H1 (cell line): ENCODE measurements at regions not wholly inside any gene's neighbourhood (a gene's known extent, or its start where the extent isn't known, plus 50 kb on each side); places are given as distances from the start of the nearest gene placed in this dataset.

ENCODE experiments used
- CTCF ChIA-PET: fragments of 300-600 bp; sonication (Branson Sonifier 250); formaldehyde crosslinking; loops from one replicate; lab custom pipeline; 2021; ENCODE audit not compliant: partially characterized antibody; lab: Charles Lee
- POLR2A ChIA-PET: fragments of 300-600 bp; sonication (Branson Sonifier 250); formaldehyde crosslinking; loops from one replicate; lab custom pipeline; 2021; ENCODE audit warnings: inconsistent platforms; ENCODE audit not compliant: partially characterized antibody; lab: Charles Lee
- DNase-seq, 2 experiments: peaks; one replicate each; pipeline versions ENCODE4 v3.0.0 to v3.0.0-alpha.2; 2010 to 2022; ENCODE audit warnings: low spot score in 2 of 2, low read depth in 1 of 2, mixed read lengths in 1 of 2
- FAIRE-seq: peaks from 2 replicates; lab custom pipeline; 2011; peaks lifted over from hg19 to GRCh38; lab: Jason Lieb, UNC
- H2AFZ ChIP-seq: 2 replicates; pipeline ENCODE4 v1.8.1; 2012; ENCODE audit warnings: low read length, inconsistent platforms
- H2AK5ac ChIP-seq: 2 replicates; pipeline ENCODE4 v1.6.1; 2013; ENCODE audit warnings: low read depth, low read length
- H2BK120ac ChIP-seq: replicated peaks from 2 replicates; pipeline ENCODE3; 2013; ENCODE audit warnings: low read depth, low read length, inconsistent platforms
- H2BK12ac ChIP-seq: 2 replicates; pipeline ENCODE4 v1.6.1; 2013; ENCODE audit warnings: low read depth, low read length
- H2BK15ac ChIP-seq: 2 replicates; pipeline ENCODE4 v1.6.1; 2013; ENCODE audit warnings: low read length
- H2BK20ac ChIP-seq: 2 replicates; pipeline ENCODE4 v1.6.1; 2013; ENCODE audit warnings: low read length
- H2BK5ac ChIP-seq: 2 replicates; pipeline ENCODE4 v1.6.1; 2013; ENCODE audit warnings: low read depth, low read length
- H3K14ac ChIP-seq: 2 replicates; pipeline ENCODE4 v1.6.1; 2013; ENCODE audit warnings: inconsistent platforms; ENCODE audit not compliant: insufficient read length
- H3K18ac ChIP-seq: 2 replicates; pipeline ENCODE4 v1.6.1; 2013; ENCODE audit warnings: low read length; ENCODE audit errors: extremely low read depth
- H3K23ac ChIP-seq: 2 replicates; pipeline ENCODE4 v1.6.1; 2013; ENCODE audit warnings: inconsistent platforms; ENCODE audit not compliant: insufficient read length
- H3K23me2 ChIP-seq: 2 replicates; pipeline ENCODE4 v1.6.1; 2013; ENCODE audit warnings: low read depth, low read length
- H3K27ac ChIP-seq: 2 replicates; pipeline ENCODE4 v1.6.1; 2011; ENCODE audit warnings: low read depth, low read length, inconsistent platforms
- H3K27me3 ChIP-seq, 4 experiments: replicated peaks in 1 of 4; 1 replicate in 1 of 4; 2 replicates in 3 of 4; pipeline versions ENCODE4 v1.6.1 to v1.8.1; 2011 to 2013; ENCODE audit warnings: low read length in 3 of 4, mild to moderate bottlenecking in 3 of 4, inconsistent platforms in 2 of 4, mixed read lengths in 2 of 4, moderate library complexity in 1 of 4; ENCODE audit not compliant: control insufficient read depth in 3 of 4, insufficient read depth in 3 of 4; ENCODE audit errors: extremely low read depth in 1 of 4
- H3K36me3 ChIP-seq, 4 experiments: 2 replicates each; pipeline versions ENCODE4 v1.6.1 to v1.8.1; 2011 to 2013; ENCODE audit warnings: mild to moderate bottlenecking in 4 of 4, low read length in 3 of 4, moderate library complexity in 2 of 4, control low read depth in 1 of 4, inconsistent platforms in 1 of 4; ENCODE audit not compliant: insufficient read depth in 4 of 4, control insufficient read depth in 2 of 4
- H3K4ac ChIP-seq: replicated peaks from 2 replicates; pipeline ENCODE3; 2013; ENCODE audit warnings: low read length, low read depth, mixed read lengths, inconsistent platforms; ENCODE audit not compliant: insufficient read length
- H3K4me1 ChIP-seq, 4 experiments: replicated peaks in 1 of 4; 1 replicate in 1 of 4; 2 replicates in 3 of 4; pipeline versions ENCODE4 v1.6.1 to v1.8.1; 2011 to 2013; ENCODE audit warnings: low read length in 3 of 4, inconsistent platforms in 2 of 4, mixed read lengths in 1 of 4; ENCODE audit not compliant: insufficient read depth in 4 of 4, control insufficient read depth in 3 of 4
- H3K4me2 ChIP-seq, 2 experiments: 2 replicates each; pipeline versions ENCODE4 v1.6.1 to v1.8.1; 2011 to 2013; ENCODE audit warnings: low read depth in 2 of 2, low read length in 2 of 2, control low read depth in 1 of 2, inconsistent platforms in 1 of 2, mild to moderate bottlenecking in 1 of 2; ENCODE audit not compliant: insufficient read depth in 1 of 2
- H3K4me3 ChIP-seq, 4 experiments: fragments of 200-600, 300-600 bp in 1 of 4; sonication (generic), shearing (Covaris generic), sonication (Bioruptor Twin) in 1 of 4; 2 replicates each; pipeline versions ENCODE4 v1.5.1 to v1.8.1; 2011 to 2016; ENCODE audit warnings: low read length in 4 of 4, low read depth in 3 of 4, control low read depth in 2 of 4, inconsistent platforms in 2 of 4, mild to moderate bottlenecking in 2 of 4, mixed read lengths in 1 of 4, moderate library complexity in 1 of 4; ENCODE audit not compliant: insufficient read depth in 2 of 4; ENCODE audit errors: extremely low read depth in 1 of 4
- H3K56ac ChIP-seq: replicated peaks from 2 replicates; pipeline ENCODE3; 2013; ENCODE audit warnings: low read depth, mild to moderate bottlenecking, mixed read lengths, low read length, inconsistent platforms; ENCODE audit not compliant: insufficient read length
- H3K79me1 ChIP-seq: 2 replicates; pipeline ENCODE4 v1.6.1; 2013; ENCODE audit warnings: low read depth, low read length, control low read depth
- H3K79me2 ChIP-seq, 2 experiments: 2 replicates each; pipeline versions ENCODE4 v1.6.1 to v1.8.1; 2012 to 2013; ENCODE audit warnings: low read length in 2 of 2, mild to moderate bottlenecking in 2 of 2, inconsistent platforms in 1 of 2; ENCODE audit not compliant: insufficient read depth in 2 of 2, control insufficient read depth in 1 of 2
- H3K9ac ChIP-seq, 4 experiments: replicated peaks in 1 of 4; 1 replicate in 1 of 4; 2 replicates in 3 of 4; pipeline versions ENCODE4 v1.6.1 to v1.8.1; 2011 to 2013; ENCODE audit warnings: low read depth in 3 of 4, low read length in 3 of 4, control low read depth in 2 of 4, mild to moderate bottlenecking in 2 of 4, moderate library complexity in 2 of 4, inconsistent platforms in 1 of 4; ENCODE audit errors: extremely low read depth in 1 of 4
- H3K9me3 ChIP-seq, 2 experiments: 2 replicates each; pipeline versions ENCODE4 v1.6.1 to v1.8.1; 2012 to 2013; ENCODE audit warnings: mild to moderate bottlenecking in 2 of 2, moderate library complexity in 2 of 2, control low read depth in 1 of 2, inconsistent platforms in 1 of 2, low read depth in 1 of 2, low read length in 1 of 2, mixed read lengths in 1 of 2; ENCODE audit not compliant: insufficient read depth in 2 of 2
- H4K20me1 ChIP-seq, 2 experiments: replicated peaks in 1 of 2; 2 replicates each; pipeline versions ENCODE3 to v1.8.1; 2011 to 2013; ENCODE audit warnings: inconsistent platforms in 2 of 2, low read length in 2 of 2, mild to moderate bottlenecking in 1 of 2; ENCODE audit not compliant: insufficient read depth in 2 of 2, control insufficient read depth in 1 of 2
- H4K5ac ChIP-seq: 2 replicates; pipeline ENCODE4 v1.6.1; 2013; ENCODE audit warnings: low read length, low read depth, mixed read lengths, inconsistent platforms; ENCODE audit not compliant: insufficient read length
- H4K8ac ChIP-seq: 2 replicates; pipeline ENCODE4 v1.8.0; 2013; ENCODE audit warnings: mild to moderate bottlenecking, moderate library complexity, low read length, inconsistent platforms; ENCODE audit not compliant: insufficient read depth; ENCODE audit errors: extremely low read depth
- H4K91ac ChIP-seq: replicated peaks from 2 replicates; pipeline ENCODE3; 2013; ENCODE audit warnings: low read length, mixed read lengths, inconsistent platforms; ENCODE audit not compliant: insufficient read length
- BACH1 ChIP-seq: IDR thresholded peaks from 2 replicates; pipeline ENCODE4 v1.6.1; 2012; ENCODE audit warnings: low read length, improper control_type of control experiment
- BCL11A ChIP-seq, 2 experiments: IDR thresholded peaks; one replicate each; pipeline ENCODE4 v1.6.1; 2011; ENCODE audit warnings: low read depth in 2 of 2, low read length in 2 of 2, mild to moderate bottlenecking in 2 of 2
- CREB1 ChIP-seq: IDR thresholded peaks from 2 replicates; pipeline ENCODE4 v1.6.1; 2012; ENCODE audit warnings: inconsistent platforms
- EGR1 ChIP-seq: IDR thresholded peaks from 2 replicates; pipeline ENCODE4 v1.6.1; 2011; ENCODE audit warnings: low read depth, low read length, borderline replicate concordance
- GABPA ChIP-seq: IDR thresholded peaks from 2 replicates; pipeline ENCODE4 v1.6.1; 2011; ENCODE audit warnings: mild to moderate bottlenecking, low read length, moderate library complexity, borderline replicate concordance; ENCODE audit not compliant: insufficient read depth
- JUND ChIP-seq: IDR thresholded peaks from 2 replicates; pipeline ENCODE4 v1.6.1; 2011; ENCODE audit warnings: mild to moderate bottlenecking, improper control_type of control experiment, low read length
- KDM1A ChIP-seq: fragments of 200-600, 300-600 bp; sonication (generic); IDR thresholded peaks from 2 replicates; pipeline ENCODE4 v1.7.1; 2016; ENCODE audit warnings: mild to moderate bottlenecking, low read length, borderline replicate concordance
- NRF1 ChIP-seq: IDR thresholded peaks from 2 replicates; pipeline ENCODE4 v1.6.1; 2011; ENCODE audit warnings: mild to moderate bottlenecking, low read depth, low read length, improper control_type of control experiment
- PHF8 ChIP-seq: fragments of 200-600 bp; sonication (generic); conservative IDR thresholded peaks from 2 replicates; pipeline ENCODE4 v1.7.1; 2012; ENCODE audit warnings: low read depth, mild to moderate bottlenecking, inconsistent platforms, low read length, moderate library complexity
- POLR2A ChIP-seq, 2 experiments: IDR thresholded peaks; 1 replicate in 1 of 2; 2 replicates in 1 of 2; pipeline ENCODE4 v1.6.1; 2011; ENCODE audit warnings: low read depth in 2 of 2, low read length in 2 of 2, mild to moderate bottlenecking in 2 of 2; ENCODE audit errors: control extremely low read depth in 1 of 2
- RAD21 ChIP-seq, 2 experiments: IDR thresholded peaks in 1 of 2; conservative IDR thresholded peaks in 1 of 2; 2 replicates each; pipeline ENCODE4 v1.6.1; 2011; ENCODE audit warnings: low read depth in 2 of 2, low read length in 2 of 2, improper control_type of control experiment in 1 of 2, inconsistent platforms in 1 of 2, mild to moderate bottlenecking in 1 of 2, moderate library complexity in 1 of 2
- RXRA ChIP-seq: IDR thresholded peaks from 2 replicates; pipeline ENCODE4 v1.6.1; 2011; ENCODE audit warnings: low read depth, mild to moderate bottlenecking, low read length, moderate library complexity; ENCODE audit not compliant: insufficient read depth
- SIRT6 ChIP-seq: IDR thresholded peaks from one replicate; pipeline ENCODE4 v1.7.1; 2012; ENCODE audit warnings: low read length, inconsistent platforms
- SRF ChIP-seq: IDR thresholded peaks from 2 replicates; pipeline ENCODE4 v1.6.1; 2011; ENCODE audit warnings: mild to moderate bottlenecking, low read depth, low read length, moderate library complexity
- WGBS, 2 experiments: shearing (Covaris generic) in 1 of 2; methylation state at CpG; one replicate each; pipeline versions ENCODE4 v1.1.6 to v1.1.7; 2013 to 2015; ENCODE audit warnings: low lambda C conversion rate in 2 of 2, mixed read lengths in 2 of 2, inconsistent platforms in 1 of 2, low coverage in 1 of 2, missing lambda C conversion rate in 1 of 2; ENCODE audit not compliant: insufficient replicate concordance in 2 of 2, insufficient coverage in 1 of 2, insufficient read length in 1 of 2; ENCODE audit errors: extremely low coverage in 1 of 2, missing lambda C conversion rate in 1 of 2; 5-methylcytosine and 5-hydroxymethylcytosine counted together

- H3K4me2 ChIP-seq = no peak overlapping the region
- H2BK120ac ChIP-seq = no peak overlapping the region
- CTCF ChIA-PET = no interaction called here
- no peak overlapping the region for H3K4ac ChIP-seq
- no peak overlapping the region for H3K14ac ChIP-seq
- WGBS, 2 experiments = 80% methylated on average over 2 of the region's 2 CpGs; no CpG with 5 or more reads in 1 of the 2 experiments
- no peaks in the 10 kb centered on the region for H3K36me3 ChIP-seq
- no peak overlapping the region for H3K18ac ChIP-seq
- no peak overlapping the region for H2BK20ac ChIP-seq
- no peaks in the 10 kb centered on the region; a peak in 1 of 4 replicates for H3K9me3 ChIP-seq
- H3K79me1 ChIP-seq = no peaks in the 10 kb centered on the region; the same call in 1 of the 2 replicates
- no peak overlapping the region for H4K8ac ChIP-seq
- H2AFZ ChIP-seq = no peak overlapping the region
- no peak for TF ChIP-seq GABPA
- no peak for TF ChIP-seq CREB1
- no peak for TF ChIP-seq PHF8
- TF ChIP-seq RXRA = no peak
- TF ChIP-seq KDM1A = no peak
- no peak for TF ChIP-seq RAD21 (IDR thresholded peaks at IDR 0.05 in 1 of 2, conservative IDR thresholded peaks at IDR 0.05 in 1 of 2; ENCODE audit: low read depth in 2 of 2, low read length in 2 of 2)
- TF ChIP-seq NRF1 = no peak
- TF ChIP-seq POLR2A (IDR thresholded peaks at IDR 0.05; ENCODE audit: control extremely low read depth in 1 of 2, low read depth in 2 of 2, low read length in 2 of 2) = no peak
- no peak for TF ChIP-seq BCL11A (IDR thresholded peaks at IDR 0.05; ENCODE audit: low read depth in 2 of 2, low read length in 2 of 2)
- no peak for TF ChIP-seq JUND
- TF ChIP-seq BACH1 = no peak
- no peak for TF ChIP-seq SRF
- TF ChIP-seq SIRT6 = no peak
- no peak for TF ChIP-seq EGR1
- no peaks in the 10 kb centered on the region for H3K27me3 ChIP-seq
- H3K23ac ChIP-seq = no peak overlapping the region
- H3K4me3 ChIP-seq = no peak overlapping the region
- no peaks in the 10 kb centered on the region; the same call in 1 of the 2 replicates for H3K23me2 ChIP-seq
- POLR2A ChIA-PET = no interaction called here
- H3K4me1 ChIP-seq = peaks cover 0 to 12% (median 9%) of the 10 kb centered on the region in 4 experiments; a peak in 3 of 7 replicates
- no peak overlapping the region for H4K91ac ChIP-seq
- no peak overlapping the region for H2BK5ac ChIP-seq
- H2AK5ac ChIP-seq = no peak overlapping the region
- H4K20me1 ChIP-seq = no peaks in the 10 kb centered on the region
- H3K27ac ChIP-seq = no peak overlapping the region
- FAIRE-seq = no peak
- DNase-seq = no peak
- H3K56ac ChIP-seq = no peak overlapping the region
- H4K5ac ChIP-seq = no peak overlapping the region
- no peak overlapping the region for H3K9ac ChIP-seq
- no peaks in the 10 kb centered on the region for H3K79me2 ChIP-seq
- H2BK15ac ChIP-seq = no peak overlapping the region
- no peak overlapping the region for H2BK12ac ChIP-seq
These were observed 267.8 kb downstream of the KCNRG start for GRCh38 chr13:50283017-50283416.
